MM.1S (cell line): ENCODE measurements at regions not wholly inside any gene's neighbourhood (a gene's known extent, or its start where the extent isn't known, plus 50 kb on each side); places are given as distances from the start of the nearest gene placed in this dataset.
"Not testable (repeated sequence)": the region's sequence is repeated elsewhere in the genome, so short reads cannot be mapped to it uniquely, and the experiment has no call there.

ENCODE experiments used
- DNase-seq: peaks from one replicate; pipeline ENCODE4 v3.0.0-alpha.2; 2015
- H2AFZ ChIP-seq: fragments of 300-600 bp; sonication (generic); 2 replicates; pipeline ENCODE4 v1.6.0; 2016; ENCODE audit warnings: antibody characterized with exemption, low read length
- H3F3A ChIP-seq: fragments of 300-600 bp; sonication (generic); 2 replicates; pipeline ENCODE4 v1.6.1; 2016; ENCODE audit warnings: mild to moderate bottlenecking, antibody characterized with exemption, low read length, moderate library complexity, mixed read lengths; ENCODE audit not compliant: insufficient read depth
- H3K27ac ChIP-seq: fragments of 300-600 bp; sonication (generic); 2 replicates; pipeline ENCODE4 v1.5.1; 2016; ENCODE audit warnings: mild to moderate bottlenecking, low read length
- H3K27me3 ChIP-seq: fragments of 300-600 bp; sonication (generic); replicated peaks from 2 replicates; pipeline ENCODE4 v1.6.0; 2016; ENCODE audit warnings: low read length; ENCODE audit not compliant: insufficient read depth
- H3K36me3 ChIP-seq: fragments of 300-600 bp; sonication (generic); replicated peaks from 2 replicates; pipeline ENCODE4 v1.6.1; 2016; ENCODE audit warnings: mild to moderate bottlenecking, low read length, mixed read lengths; ENCODE audit not compliant: insufficient read depth
- H3K4me1 ChIP-seq: fragments of 300-600 bp; sonication (generic); 2 replicates; pipeline ENCODE4 v1.6.1; 2016; ENCODE audit warnings: low read length, mixed read lengths
- H3K4me2 ChIP-seq: fragments of 300-600 bp; sonication (generic); 2 replicates; pipeline ENCODE4 v1.6.0; 2016; ENCODE audit warnings: low read depth, low read length
- H3K4me3 ChIP-seq: fragments of 300-600 bp; sonication (generic); 2 replicates; pipeline ENCODE4 v1.5.1; 2016; ENCODE audit warnings: low read length, mixed read lengths
- H3K79me2 ChIP-seq: fragments of 300-600 bp; sonication (generic); 2 replicates; pipeline ENCODE4 v1.6.1; 2016; ENCODE audit warnings: mixed run types, low read length, mixed read lengths
- H3K9ac ChIP-seq: fragments of 300-600 bp; sonication (generic); 2 replicates; pipeline ENCODE4 v1.6.1; 2016; ENCODE audit warnings: low read length, mixed read lengths
- H3K9me2 ChIP-seq: fragments of 300-600 bp; sonication (generic); replicated peaks from 2 replicates; pipeline ENCODE4 v1.6.1; 2016; ENCODE audit warnings: mild to moderate bottlenecking, low read length, mixed read lengths; ENCODE audit not compliant: insufficient read depth
- H3K9me3 ChIP-seq: fragments of 300-600 bp; sonication (generic); replicated peaks from 2 replicates; pipeline ENCODE4 v1.6.1; 2016; ENCODE audit warnings: mild to moderate bottlenecking, low read length, mixed read lengths; ENCODE audit not compliant: insufficient read depth
- H4K20me1 ChIP-seq: fragments of 300-600 bp; sonication (generic); 2 replicates; pipeline ENCODE4 v1.6.1; 2016; ENCODE audit warnings: mild to moderate bottlenecking, low read length, moderate library complexity, mixed read lengths; ENCODE audit not compliant: insufficient read depth
- CTCF ChIP-seq: fragments of 300-600 bp; sonication (generic); IDR thresholded peaks from 2 replicates; pipeline ENCODE4 v1.5.1; 2016; ENCODE audit warnings: antibody characterized with exemption, low read length, mixed read lengths
- EZH2 ChIP-seq: fragments of 300-600 bp; sonication (generic); optimal IDR thresholded peaks from 2 replicates; pipeline ENCODE3; 2017; ENCODE audit warnings: low read depth, mild to moderate bottlenecking, antibody characterized with exemption, low read length, mixed read lengths
- EZH2phosphoT487 ChIP-seq: fragments of 300-600 bp; sonication (generic); IDR thresholded peaks from 2 replicates; pipeline ENCODE4 v1.6.1; 2018; ENCODE audit warnings: antibody characterized with exemption, low read length

GRCh38 chrX:1751781-1752180 lies 136.9 kb downstream of the ASMT start:
- no peaks in the 10 kb centered on the region for H3K79me2 ChIP-seq
- no peaks in the 10 kb centered on the region for H3K27me3 ChIP-seq
- no peaks in the 10 kb centered on the region for H3K4me1 ChIP-seq
- H3K9me3 ChIP-seq, result no peaks in the 10 kb centered on the region
- no peaks in the 10 kb centered on the region for H3F3A ChIP-seq
- H3K36me3 ChIP-seq, result no peaks in the 10 kb centered on the region
- no peaks in the 10 kb centered on the region for H4K20me1 ChIP-seq
- DNase-seq, result no peak
- H3K4me3 ChIP-seq, result no peak overlapping the region
- no peaks in the 10 kb centered on the region for H3K9me2 ChIP-seq
- no peak overlapping the region for H3K9ac ChIP-seq
- H3K27ac ChIP-seq, result no peak overlapping the region
- no peak overlapping the region for H3K4me2 ChIP-seq
- no peak for TF ChIP-seq EZH2phosphoT487
- no peak for TF ChIP-seq EZH2
- TF ChIP-seq CTCF, result no peak
- no peak overlapping the region for H2AFZ ChIP-seq

- not testable (repeated sequence) for H3K4me2 ChIP-seq, H3K4me3 ChIP-seq, H3K27ac ChIP-seq
Observed at GRCh38 chrX:1752799-1753198, 137.9 kb downstream of the ASMT start.

GRCh38 chrX:1754077-1754476 lies 139.2 kb downstream of the ASMT start:
- Histone ChIP-seq H3K9me3 (no peaks in the 10 kb centered on the region), H3F3A (no peaks in the 10 kb centered on the region), H3K79me2 (no peaks in the 10 kb centered on the region), H3K9ac (no peak overlapping the region), H4K20me1 (no peaks in the 10 kb centered on the region), H2AFZ (no peak overlapping the region), H3K27ac (no peak overlapping the region), H3K36me3 (no peaks in the 10 kb centered on the region), H3K4me2 (no peak overlapping the region), H3K27me3 (no peaks in the 10 kb centered on the region), H3K9me2 (no peaks in the 10 kb centered on the region), H3K4me3 (no peak overlapping the region), H3K4me1 (no peaks in the 10 kb centered on the region)
- no peak for DNase-seq
- TF ChIP-seq EZH2phosphoT487, result no peak

More at GRCh38 chrX:1752799-1753198, 137.9 kb downstream of the ASMT start:
- H3K27me3 ChIP-seq, H4K20me1 ChIP-seq, H3K36me3 ChIP-seq, H3K79me2 ChIP-seq, DNase-seq, H3K4me1 ChIP-seq, H3F3A ChIP-seq, H2AFZ ChIP-seq, H3K9ac ChIP-seq, H3K9me2 ChIP-seq, H3K9me3 ChIP-seq: not testable (repeated sequence)

- H3K27me3 ChIP-seq, result no peaks in the 10 kb centered on the region
- H3K9me2 ChIP-seq, result no peaks in the 10 kb centered on the region
- H3K36me3 ChIP-seq, result no peaks in the 10 kb centered on the region
- no peaks in the 10 kb centered on the region for H3K4me1 ChIP-seq
- no peaks in the 10 kb centered on the region for H3F3A ChIP-seq
- H3K4me3 ChIP-seq, result no peak overlapping the region
- no peak overlapping the region for H3K4me2 ChIP-seq
- H3K9me3 ChIP-seq, result no peaks in the 10 kb centered on the region
- H3K79me2 ChIP-seq, result no peaks in the 10 kb centered on the region
- H4K20me1 ChIP-seq, result no peaks in the 10 kb centered on the region
- no peak overlapping the region for H3K9ac ChIP-seq
- no peak overlapping the region for H3K27ac ChIP-seq
- TF ChIP-seq EZH2 (no peak), EZH2phosphoT487 (no peak), CTCF (no peak)
- no peak overlapping the region for H2AFZ ChIP-seq
- DNase-seq, result no peak
Observed at GRCh38 chrX:1763294-1763693, 148.4 kb downstream of the ASMT start.

- H3K36me3 ChIP-seq, H3K9me3 ChIP-seq, H4K20me1 ChIP-seq, H3K79me2 ChIP-seq, H3K4me2 ChIP-seq, H3K9me2 ChIP-seq, H3K9ac ChIP-seq, H3K4me3 ChIP-seq, DNase-seq, H3K4me1 ChIP-seq, H3F3A ChIP-seq, H3K27me3 ChIP-seq, H2AFZ ChIP-seq, H3K27ac ChIP-seq: not testable (repeated sequence)
Observed at GRCh38 chrX:1764883-1765364, 150.1 kb downstream of the ASMT start.
